Panc1 (cell line): ENCODE measurements at regions not wholly inside any gene's neighbourhood (a gene's known extent, or its start where the extent isn't known, plus 50 kb on each side); places are given as distances from the start of the nearest gene placed in this dataset.

Source experiments
- ATAC-seq: fragments of 200-7000 bp; cut with Tn5 transposase; 2 replicates; pipeline ENCODE4 v1.9.1; 2020; ENCODE audit warnings: mild to moderate bottlenecking, moderate library complexity
- BruUV-seq: library from RNA; stranded (reverse); fragments of 400-500 nt; replicated peaks from 2 replicates; lab custom pipeline; 2021; lab: Mats Ljungman, UMichigan
- CTCF ChIA-PET: fragments of 300-600 bp; sonication (Branson Sonifier 250); formaldehyde crosslinking; loops from one replicate; lab custom pipeline; 2022; ENCODE audit warnings: antibody characterized with exemption; lab: Charles Lee
- POLR2A ChIA-PET: fragments of 300-600 bp; sonication (Branson Sonifier 250); formaldehyde crosslinking; loops from one replicate; lab custom pipeline; 2022; ENCODE audit warnings: antibody characterized with exemption; lab: Charles Lee
- DNase-seq: peaks from one replicate; pipeline ENCODE4 v3.0.0-alpha.2; 2010; ENCODE audit warnings: low read depth, low spot score
- H3K27ac ChIP-seq: 2 replicates; pipeline ENCODE4 v1.5.1; 2011; ENCODE audit warnings: mild to moderate bottlenecking, low read length, inconsistent platforms
- H3K27me3 ChIP-seq: fragments of 200-500 bp; sonication (Bioruptor generic); 2 replicates; pipeline ENCODE4 v1.6.0; 2014; ENCODE audit warnings: low read length, inconsistent platforms; ENCODE audit not compliant: control insufficient read depth, insufficient read depth
- H3K36me3 ChIP-seq: fragments of 200-500 bp; sonication (Bioruptor generic); 2 replicates; pipeline ENCODE4 v1.5.1; 2014; ENCODE audit warnings: inconsistent platforms, mild to moderate bottlenecking, low read length, moderate library complexity; ENCODE audit not compliant: control insufficient read depth, insufficient read depth
- H3K4me1 ChIP-seq: 2 replicates; pipeline ENCODE4 v1.5.1; 2011; ENCODE audit warnings: inconsistent platforms, mild to moderate bottlenecking, low read length, moderate library complexity; ENCODE audit not compliant: control insufficient read depth, insufficient read depth
- H3K4me3 ChIP-seq, 2 experiments: 2 replicates each; pipeline ENCODE4 v1.5.1; 2011 to 2012; ENCODE audit warnings: low read depth in 2 of 2, low read length in 2 of 2, mild to moderate bottlenecking in 2 of 2, inconsistent platforms in 1 of 2, moderate library complexity in 1 of 2
- H3K9me3 ChIP-seq: fragments of 200-500 bp; sonication (Bioruptor generic); 2 replicates; pipeline ENCODE4 v1.5.1; 2014; ENCODE audit warnings: low read depth, mild to moderate bottlenecking, inconsistent platforms, low read length, moderate library complexity; ENCODE audit not compliant: control insufficient read depth, insufficient read depth
- POLR2AphosphoS5 ChIP-seq: IDR thresholded peaks from 2 replicates; pipeline ENCODE4 v1.6.1; 2012; ENCODE audit warnings: mild to moderate bottlenecking, low read depth, low read length, moderate library complexity
- SIN3A ChIP-seq: IDR thresholded peaks from 2 replicates; pipeline ENCODE4 v1.6.1; 2012; ENCODE audit warnings: low read depth, mild to moderate bottlenecking, low read length, moderate library complexity, borderline replicate concordance; ENCODE audit not compliant: insufficient read depth
- TCF7L2 ChIP-seq: IDR thresholded peaks from 2 replicates; pipeline ENCODE4 v1.6.1; 2011; ENCODE audit warnings: mild to moderate bottlenecking, low read depth, low read length, inconsistent platforms
- in situ Hi-C: cut with HindIII; loops from 2 replicates; pipeline ENCODE4 v1.10.0; 2016; ENCODE audit warnings: low sequenced_read_pairs, low pct_unique_long_range_greater_than_20kb
- intact Hi-C: fragments of 100-400 bp; cut with micrococcal nuclease; formaldehyde crosslinking; loops from one replicate; pipeline ENCODE4 v1.10.0; 2022; ENCODE audit not compliant: unreplicated experiment
- TF ChIP-seq, protein P1 (sequence below): fragments of 450-650 bp; IDR thresholded peaks from 2 replicates; pipeline ENCODE4 v1.5.1; 2017; ENCODE audit warnings: mild to moderate bottlenecking
- TF ChIP-seq, protein P2 (sequence below), 2 experiments: IDR thresholded peaks; 2 replicates each; pipeline ENCODE4 v1.6.1; 2011 to 2012; ENCODE audit warnings: low read depth in 2 of 2, control low read depth in 1 of 2, low read length in 1 of 2, mild to moderate bottlenecking in 1 of 2, moderate library complexity in 1 of 2; ENCODE audit not compliant: insufficient read depth in 1 of 2

DNA sequence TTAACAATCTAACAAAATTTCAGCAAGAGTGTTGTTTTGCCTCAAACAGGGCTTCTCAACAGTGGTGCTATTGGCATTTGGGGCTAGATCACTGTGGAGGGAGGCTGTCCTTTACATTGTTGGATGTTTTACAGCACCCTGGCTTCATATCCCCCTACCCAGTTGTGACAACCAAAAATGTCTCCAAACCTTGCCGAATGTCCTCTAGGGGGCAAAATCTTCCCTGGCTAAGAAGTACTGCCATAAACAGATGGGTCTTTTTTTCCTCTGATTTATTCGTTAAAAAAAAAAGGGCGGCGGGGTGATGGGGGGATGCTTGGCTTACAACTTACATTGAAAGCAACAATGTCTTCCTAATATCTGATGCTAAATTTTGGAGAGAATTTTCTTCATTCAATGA lies 207.6 kb upstream of the CCDC150 start:
- TF ChIP-seq SIN3A (no peak), TCF7L2 (no peak)
- TF ChIP-seq, protein P1, sequence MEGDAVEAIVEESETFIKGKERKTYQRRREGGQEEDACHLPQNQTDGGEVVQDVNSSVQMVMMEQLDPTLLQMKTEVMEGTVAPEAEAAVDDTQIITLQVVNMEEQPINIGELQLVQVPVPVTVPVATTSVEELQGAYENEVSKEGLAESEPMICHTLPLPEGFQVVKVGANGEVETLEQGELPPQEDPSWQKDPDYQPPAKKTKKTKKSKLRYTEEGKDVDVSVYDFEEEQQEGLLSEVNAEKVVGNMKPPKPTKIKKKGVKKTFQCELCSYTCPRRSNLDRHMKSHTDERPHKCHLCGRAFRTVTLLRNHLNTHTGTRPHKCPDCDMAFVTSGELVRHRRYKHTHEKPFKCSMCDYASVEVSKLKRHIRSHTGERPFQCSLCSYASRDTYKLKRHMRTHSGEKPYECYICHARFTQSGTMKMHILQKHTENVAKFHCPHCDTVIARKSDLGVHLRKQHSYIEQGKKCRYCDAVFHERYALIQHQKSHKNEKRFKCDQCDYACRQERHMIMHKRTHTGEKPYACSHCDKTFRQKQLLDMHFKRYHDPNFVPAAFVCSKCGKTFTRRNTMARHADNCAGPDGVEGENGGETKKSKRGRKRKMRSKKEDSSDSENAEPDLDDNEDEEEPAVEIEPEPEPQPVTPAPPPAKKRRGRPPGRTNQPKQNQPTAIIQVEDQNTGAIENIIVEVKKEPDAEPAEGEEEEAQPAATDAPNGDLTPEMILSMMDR: peak; percentile 71
- ChIA-PET POLR2A (no interaction called here), CTCF (no interaction called here)
- H3K4me3 ChIP-seq: no peak overlapping the region
- no peak for DNase-seq
- H3K9me3 ChIP-seq: no peaks in the 10 kb centered on the region
- no peak for ATAC-seq
- in situ Hi-C loops (no loop called here), intact Hi-C loops (no loop called here)
- BruUV-seq: no TSS peak
- no peaks in the 10 kb centered on the region for H3K36me3 ChIP-seq
- no peaks in the 10 kb centered on the region for H3K4me1 ChIP-seq
- H3K27ac ChIP-seq: no peak overlapping the region
- no peaks in the 10 kb centered on the region for H3K27me3 ChIP-seq

DNA sequence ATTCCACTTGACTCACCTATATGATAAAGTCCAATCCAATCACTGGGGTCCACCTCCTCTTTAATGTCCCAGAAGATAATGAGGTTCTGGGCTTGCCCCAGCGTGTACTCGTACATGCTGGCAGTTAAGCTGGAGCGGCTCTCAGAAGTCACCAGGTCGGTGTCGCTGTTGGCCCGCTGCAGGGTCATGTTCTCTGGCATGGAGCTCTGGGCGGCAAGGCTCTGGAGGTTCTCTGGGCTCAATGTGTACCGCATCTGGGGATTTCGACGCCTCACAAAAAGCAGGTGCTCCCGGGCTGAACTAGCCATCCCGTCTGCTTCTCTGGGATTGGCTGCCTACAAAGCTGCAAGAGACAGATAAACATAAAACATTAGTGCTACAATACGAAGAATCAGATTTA lies 206.4 kb upstream of the CCDC150 start:
- no peak for DNase-seq

DNA sequence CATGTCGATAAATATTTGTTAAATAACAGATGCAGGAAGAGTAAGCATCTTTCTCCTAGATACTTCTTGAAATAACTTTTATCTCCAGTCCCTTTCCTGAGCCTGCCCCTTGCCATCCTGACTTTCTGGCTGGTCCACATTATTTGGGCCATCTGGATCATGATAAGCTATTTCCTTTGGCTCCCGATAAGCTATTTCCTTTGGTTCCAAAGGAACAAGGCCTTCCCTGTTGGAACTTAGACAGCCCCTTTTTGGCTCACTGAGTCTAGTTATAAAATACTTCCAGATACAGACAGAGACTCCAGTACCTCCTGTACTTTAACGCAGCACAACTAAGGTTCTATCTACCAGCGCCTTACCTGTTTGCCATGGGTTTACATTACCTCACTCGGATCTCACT lies 205.3 kb upstream of the CCDC150 start:
- BruUV-seq: no TSS peak
- Histone ChIP-seq H3K4me1 (no peaks in the 10 kb centered on the region), H3K9me3 (no peaks in the 10 kb centered on the region), H3K27ac (no peak overlapping the region), H3K27me3 (no peaks in the 10 kb centered on the region), H3K36me3 (no peaks in the 10 kb centered on the region), H3K4me3 (no peak overlapping the region)
- DNase-seq (no peak), ATAC-seq (no peak)
- intact Hi-C loops (no loop called here), in situ Hi-C loops (no loop called here)
- TF ChIP-seq SIN3A (no peak), TCF7L2 (no peak), POLR2AphosphoS5 (no peak)
- TF ChIP-seq, protein P2, sequence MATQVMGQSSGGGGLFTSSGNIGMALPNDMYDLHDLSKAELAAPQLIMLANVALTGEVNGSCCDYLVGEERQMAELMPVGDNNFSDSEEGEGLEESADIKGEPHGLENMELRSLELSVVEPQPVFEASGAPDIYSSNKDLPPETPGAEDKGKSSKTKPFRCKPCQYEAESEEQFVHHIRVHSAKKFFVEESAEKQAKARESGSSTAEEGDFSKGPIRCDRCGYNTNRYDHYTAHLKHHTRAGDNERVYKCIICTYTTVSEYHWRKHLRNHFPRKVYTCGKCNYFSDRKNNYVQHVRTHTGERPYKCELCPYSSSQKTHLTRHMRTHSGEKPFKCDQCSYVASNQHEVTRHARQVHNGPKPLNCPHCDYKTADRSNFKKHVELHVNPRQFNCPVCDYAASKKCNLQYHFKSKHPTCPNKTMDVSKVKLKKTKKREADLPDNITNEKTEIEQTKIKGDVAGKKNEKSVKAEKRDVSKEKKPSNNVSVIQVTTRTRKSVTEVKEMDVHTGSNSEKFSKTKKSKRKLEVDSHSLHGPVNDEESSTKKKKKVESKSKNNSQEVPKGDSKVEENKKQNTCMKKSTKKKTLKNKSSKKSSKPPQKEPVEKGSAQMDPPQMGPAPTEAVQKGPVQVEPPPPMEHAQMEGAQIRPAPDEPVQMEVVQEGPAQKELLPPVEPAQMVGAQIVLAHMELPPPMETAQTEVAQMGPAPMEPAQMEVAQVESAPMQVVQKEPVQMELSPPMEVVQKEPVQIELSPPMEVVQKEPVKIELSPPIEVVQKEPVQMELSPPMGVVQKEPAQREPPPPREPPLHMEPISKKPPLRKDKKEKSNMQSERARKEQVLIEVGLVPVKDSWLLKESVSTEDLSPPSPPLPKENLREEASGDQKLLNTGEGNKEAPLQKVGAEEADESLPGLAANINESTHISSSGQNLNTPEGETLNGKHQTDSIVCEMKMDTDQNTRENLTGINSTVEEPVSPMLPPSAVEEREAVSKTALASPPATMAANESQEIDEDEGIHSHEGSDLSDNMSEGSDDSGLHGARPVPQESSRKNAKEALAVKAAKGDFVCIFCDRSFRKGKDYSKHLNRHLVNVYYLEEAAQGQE (IDR thresholded peaks at IDR 0.05; ENCODE audit: insufficient read depth in 1 of 2, low read depth in 2 of 2, low read length in 1 of 2): no peak
- TF ChIP-seq, protein P1: no peak
- ChIA-PET CTCF (no interaction called here), POLR2A (no interaction called here)

More for the DNA sequence above, 206.4 kb upstream of the CCDC150 start:
- ChIA-PET CTCF (no interaction called here), POLR2A (interaction anchor here (0.5 kb wide), 1 partner anchor 26 kb away, joined by 3 read pairs; no protein-coding TSS in a partner anchor)
- Histone ChIP-seq H3K4me3 (no peak overlapping the region), H3K27ac (no peak overlapping the region), H3K36me3 (no peaks in the 10 kb centered on the region), H3K9me3 (no peaks in the 10 kb centered on the region), H3K4me1 (no peaks in the 10 kb centered on the region), H3K27me3 (no peaks in the 10 kb centered on the region)
- BruUV-seq: no TSS peak
- TF ChIP-seq, protein P1: no peak
- TF ChIP-seq SIN3A: no peak
- no peak for ATAC-seq
- in situ Hi-C loops (no loop called here), intact Hi-C loops (no loop called here)
